B cell (primary cell): ENCODE measurements at regions not wholly inside any gene's neighbourhood (a gene's known extent, or its start where the extent isn't known, plus 50 kb on each side); places are given as distances from the start of the nearest gene placed in this dataset.

Experiments used
- CTCF ChIP-seq: fragments of 200-600 bp; IDR thresholded peaks from one replicate; pipeline ENCODE4 v1.8.0; 2022; ENCODE audit warnings: antibody characterized with exemption, mild to moderate bottlenecking
- EZH2 ChIP-seq: IDR thresholded peaks from 2 replicates; pipeline ENCODE4 v1.6.1; 2012; ENCODE audit warnings: borderline replicate concordance, low read depth, mild to moderate bottlenecking, moderate library complexity, low read length; ENCODE audit not compliant: insufficient read depth, poor library complexity, severe bottlenecking

- no peak for TF ChIP-seq CTCF
- no peak for TF ChIP-seq EZH2
Observed at GRCh38 chr1:191959856-191960255, 198.4 kb upstream of the RGS18 start.
